ENCODE measurements at regions not wholly inside any gene's neighbourhood (a gene's known extent, or its start where the extent isn't known, plus 50 kb on each side); places are given as distances from the start of the nearest gene placed in this dataset.

GRCh38 chr10:70939441-70940003 lies 51.2 kb upstream of the PCBD1 start:
- no peak for DNase-seq

- DNase-seq = no peak
Measured at GRCh38 chr10:70940834-70941568, 52.6 kb upstream of the PCBD1 start.

- DNase-seq = no peak
Measured at GRCh38 chr10:70942125-70942524, 53.8 kb upstream of the PCBD1 start.

- DNase-seq = no peak
Measured at GRCh38 chr10:70942725-70943124, 54.4 kb upstream of the PCBD1 start.

GRCh38 chr10:70943249-70943648 lies 54.9 kb upstream of the PCBD1 start:
- DNase-seq = no peak

- DNase-seq = no peak
Measured at GRCh38 chr10:70943841-70944466, 55.6 kb upstream of the PCBD1 start.

- no peak for DNase-seq
Measured at GRCh38 chr10:70950037-70950436, 61.7 kb upstream of the PCBD1 start.

- no peak for DNase-seq
Measured at GRCh38 chr10:70950801-70951200, 62.4 kb upstream of the PCBD1 start.

GRCh38 chr10:70952401-70952800 lies 64.0 kb upstream of the PCBD1 start:
- no peak for DNase-seq

- no peak for DNase-seq
Measured at GRCh38 chr10:70952921-70953320, 64.6 kb upstream of the PCBD1 start.

GRCh38 chr10:70954381-70955176 lies 66.2 kb upstream of the PCBD1 start:
- no peak for DNase-seq

GRCh38 chr10:70956029-70956759 lies 67.8 kb upstream of the PCBD1 start:
- DNase-seq = no peak

GRCh38 chr10:70958396-70958795 lies 70.0 kb upstream of the PCBD1 start:
- no peak for DNase-seq

GRCh38 chr10:70960316-70960715 lies 72.0 kb upstream of the PCBD1 start:
- no peak for DNase-seq

- DNase-seq = no peak
Measured at GRCh38 chr10:70960783-70961570, 72.6 kb upstream of the PCBD1 start.

- DNase-seq = no peak
Measured at GRCh38 chr10:70962686-70963085, 74.3 kb upstream of the PCBD1 start.

- no peak for DNase-seq
Measured at GRCh38 chr10:70963271-70963670, 74.9 kb upstream of the PCBD1 start.

GRCh38 chr10:70964245-70964644 lies 75.9 kb upstream of the PCBD1 start:
- no peak for DNase-seq

GRCh38 chr10:70964881-70965280 lies 76.5 kb upstream of the PCBD1 start:
- no peak for DNase-seq

- no peak for DNase-seq
Measured at GRCh38 chr10:70965566-70965965, 77.2 kb upstream of the PCBD1 start.

GRCh38 chr10:70966646-70967553 lies 78.5 kb upstream of the PCBD1 start:
- DNase-seq = no peak

Data from stimulated activated CD4-positive, alpha-beta T cell treated with anti-CD3 and anti-CD28 coated beads, Interleukin-2, amount 100 ng/mL, for 48 hours (primary cell).